D721Med (cell line): ENCODE measurements at regions not wholly inside any gene's neighbourhood (a gene's known extent, or its start where the extent isn't known, plus 50 kb on each side); places are given as distances from the start of the nearest gene placed in this dataset.

ENCODE experiments used
- DNase-seq: peaks from one replicate; pipeline ENCODE4 v3.0.0; 2011; ENCODE audit warnings: low spot score; ENCODE audit not compliant: insufficient read length
- FAIRE-seq: peaks from 2 replicates; lab custom pipeline; 2011; peaks lifted over from hg19 to GRCh38; lab: Jason Lieb, UNC
- TF ChIP-seq, protein P1 (sequence below): IDR thresholded peaks from 2 replicates; pipeline ENCODE4 v1.5.1; 2012; ENCODE audit warnings: mild to moderate bottlenecking, control low read depth; ENCODE audit not compliant: insufficient read depth; ENCODE audit errors: missing control alignments

DNA sequence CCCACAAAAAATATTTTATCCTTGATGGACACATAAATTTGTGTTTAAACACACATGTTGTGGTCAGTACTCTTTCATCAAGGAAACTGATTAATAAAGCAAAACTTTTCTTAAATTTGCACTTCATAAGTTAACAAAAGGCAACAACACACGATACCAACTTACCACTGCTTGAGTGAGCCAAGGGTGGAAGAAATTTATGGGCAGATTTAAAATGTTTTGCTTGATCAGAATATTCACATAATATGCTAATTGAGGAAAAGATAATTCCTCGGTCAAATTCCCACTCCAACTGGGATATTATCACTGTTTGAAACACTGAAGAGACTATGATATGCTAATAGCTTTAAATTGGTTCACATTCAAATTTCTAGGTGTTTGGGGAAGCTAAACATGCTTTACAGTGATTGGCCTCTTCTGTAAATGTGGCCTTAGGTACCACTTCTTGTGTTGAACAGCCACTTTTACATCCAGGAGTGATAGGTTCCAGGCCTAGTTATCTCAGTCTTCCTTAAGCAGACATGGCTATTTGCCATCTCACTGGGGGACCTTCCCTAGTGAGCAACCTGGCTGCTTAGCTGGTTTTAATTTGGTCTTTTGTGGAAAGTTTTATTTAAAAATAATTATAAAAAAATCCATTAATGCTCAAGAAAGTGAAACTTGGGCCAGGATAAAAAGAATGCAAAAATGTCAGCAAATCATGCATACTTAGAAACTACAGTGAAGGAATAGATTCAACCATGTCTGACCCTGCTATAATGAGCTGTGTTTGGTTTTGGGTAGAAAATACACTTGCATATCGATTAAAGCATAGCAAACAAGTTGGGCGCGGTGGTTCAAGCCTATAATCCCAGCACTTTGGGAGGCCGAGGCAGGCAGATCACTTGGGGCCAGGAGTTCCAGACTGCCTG is 221.2 kb upstream of the MAP3K7 start:
- TF ChIP-seq, protein P1, sequence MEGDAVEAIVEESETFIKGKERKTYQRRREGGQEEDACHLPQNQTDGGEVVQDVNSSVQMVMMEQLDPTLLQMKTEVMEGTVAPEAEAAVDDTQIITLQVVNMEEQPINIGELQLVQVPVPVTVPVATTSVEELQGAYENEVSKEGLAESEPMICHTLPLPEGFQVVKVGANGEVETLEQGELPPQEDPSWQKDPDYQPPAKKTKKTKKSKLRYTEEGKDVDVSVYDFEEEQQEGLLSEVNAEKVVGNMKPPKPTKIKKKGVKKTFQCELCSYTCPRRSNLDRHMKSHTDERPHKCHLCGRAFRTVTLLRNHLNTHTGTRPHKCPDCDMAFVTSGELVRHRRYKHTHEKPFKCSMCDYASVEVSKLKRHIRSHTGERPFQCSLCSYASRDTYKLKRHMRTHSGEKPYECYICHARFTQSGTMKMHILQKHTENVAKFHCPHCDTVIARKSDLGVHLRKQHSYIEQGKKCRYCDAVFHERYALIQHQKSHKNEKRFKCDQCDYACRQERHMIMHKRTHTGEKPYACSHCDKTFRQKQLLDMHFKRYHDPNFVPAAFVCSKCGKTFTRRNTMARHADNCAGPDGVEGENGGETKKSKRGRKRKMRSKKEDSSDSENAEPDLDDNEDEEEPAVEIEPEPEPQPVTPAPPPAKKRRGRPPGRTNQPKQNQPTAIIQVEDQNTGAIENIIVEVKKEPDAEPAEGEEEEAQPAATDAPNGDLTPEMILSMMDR, result no peak
- no peak for FAIRE-seq

DNA sequence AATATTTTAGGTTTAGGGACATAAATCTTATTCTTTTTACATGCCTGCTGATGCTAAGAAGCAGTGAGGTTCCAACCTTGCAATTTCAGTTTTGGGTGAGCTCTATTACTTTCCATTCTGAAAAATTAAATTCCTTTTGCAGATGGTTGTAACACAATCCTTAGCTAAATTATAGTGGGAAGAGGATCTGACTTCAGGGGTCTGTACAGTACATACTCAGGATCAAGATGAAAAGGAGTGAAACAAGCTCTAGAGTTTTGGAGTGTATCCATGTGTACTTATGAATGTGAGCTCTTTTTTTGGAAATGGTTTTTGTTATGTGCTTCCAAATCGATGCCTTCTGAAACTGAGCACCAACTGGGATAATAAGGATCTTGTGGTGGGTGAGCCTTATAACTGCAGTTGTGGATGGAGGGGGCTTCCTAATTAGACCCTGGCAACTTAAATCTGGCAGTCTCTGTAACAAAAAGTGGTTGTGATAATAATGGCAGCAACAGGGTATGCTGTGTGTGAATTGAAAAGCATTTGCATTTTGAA is 218.8 kb upstream of the MAP3K7 start:
- no peak for FAIRE-seq
- TF ChIP-seq, protein P1, result no peak

More for the DNA sequence above, 221.2 kb upstream of the MAP3K7 start:
- DNase-seq, result no peak

DNA sequence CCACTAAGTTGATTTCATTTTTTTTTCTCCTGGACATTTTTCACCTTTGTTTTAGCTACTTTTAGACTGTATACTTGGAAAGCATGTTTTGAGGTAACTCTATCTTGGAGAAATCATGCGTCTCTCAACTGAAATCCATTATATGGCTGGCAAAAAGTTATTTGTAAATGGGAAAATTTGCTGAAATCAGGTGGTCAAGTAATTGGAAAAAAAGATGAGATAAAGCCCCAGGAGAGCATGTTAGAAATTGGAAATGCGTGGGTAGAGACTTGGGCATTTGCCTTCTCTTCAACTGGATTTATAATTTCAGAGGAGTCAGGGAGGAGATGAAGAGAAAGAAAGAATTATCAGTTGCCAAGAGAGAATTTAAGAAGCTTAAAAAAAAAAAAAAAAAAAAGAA is 217.1 kb upstream of the MAP3K7 start:
- TF ChIP-seq, protein P1, result no peak
- FAIRE-seq, result no peak
- no peak for DNase-seq

More for the DNA sequence above, 218.8 kb upstream of the MAP3K7 start:
- DNase-seq, result no peak

DNA sequence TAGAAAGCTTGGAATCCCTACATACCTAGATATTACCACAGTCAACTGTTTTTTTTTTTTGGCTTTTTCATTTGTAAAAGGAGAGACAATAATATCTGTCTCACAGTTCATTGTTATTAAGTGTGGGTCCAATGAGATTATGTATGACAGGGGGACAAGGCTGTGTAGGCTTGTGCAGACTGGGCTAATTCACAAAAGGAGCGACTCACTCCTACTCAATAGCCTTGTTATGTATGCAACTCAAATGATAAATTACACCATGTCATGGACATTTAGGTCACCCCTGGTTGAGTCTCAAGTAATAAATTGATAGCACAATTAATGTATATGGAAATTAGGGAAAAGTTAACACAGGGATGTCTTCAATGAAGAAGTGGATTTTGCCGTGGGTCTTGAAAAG is 208.2 kb upstream of the MAP3K7 start:
- DNase-seq (no peak), FAIRE-seq (no peak)
- TF ChIP-seq, protein P1, result no peak

DNA sequence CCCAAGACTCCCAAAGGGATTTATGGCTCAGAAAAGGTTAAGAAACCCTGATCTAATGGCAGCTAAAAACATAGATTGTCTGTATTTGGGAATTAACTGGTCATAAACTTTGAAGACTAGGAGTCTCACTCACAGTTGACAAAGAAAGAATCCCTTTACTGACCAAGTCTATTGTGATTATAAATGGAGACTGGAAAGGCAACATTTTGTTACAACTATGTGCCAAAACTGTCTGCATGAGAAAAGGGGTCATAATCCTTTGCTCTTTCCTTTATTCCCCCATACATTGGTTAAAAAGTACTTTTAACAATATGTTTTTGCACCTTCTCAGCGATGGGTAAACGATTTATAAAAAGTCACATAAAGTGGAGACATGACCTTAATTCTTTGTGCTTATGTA is 206.9 kb upstream of the MAP3K7 start:
- DNase-seq, result no peak
- TF ChIP-seq, protein P1, result no peak
- no peak for FAIRE-seq

DNA sequence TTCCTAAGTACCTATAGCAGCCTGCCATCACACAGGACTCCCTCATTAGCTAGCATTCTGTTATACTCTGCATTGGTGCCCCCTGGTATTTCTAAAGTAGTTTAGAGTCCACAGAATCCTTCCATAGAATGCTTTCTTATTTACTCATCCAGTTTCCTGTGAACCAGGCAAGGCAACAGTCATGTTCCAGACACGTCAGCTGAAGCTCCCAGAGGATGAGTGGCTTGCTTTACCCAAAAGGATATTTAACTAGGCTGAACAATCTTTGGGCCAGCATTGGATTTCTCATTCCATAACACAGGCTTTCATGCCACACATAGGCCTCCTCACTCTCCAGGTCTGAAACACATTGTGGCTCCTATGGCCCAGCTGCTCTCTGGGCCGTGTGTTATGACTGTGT is 203.8 kb upstream of the MAP3K7 start:
- DNase-seq (no peak), FAIRE-seq (no peak)
- TF ChIP-seq, protein P1, result no peak

DNA sequence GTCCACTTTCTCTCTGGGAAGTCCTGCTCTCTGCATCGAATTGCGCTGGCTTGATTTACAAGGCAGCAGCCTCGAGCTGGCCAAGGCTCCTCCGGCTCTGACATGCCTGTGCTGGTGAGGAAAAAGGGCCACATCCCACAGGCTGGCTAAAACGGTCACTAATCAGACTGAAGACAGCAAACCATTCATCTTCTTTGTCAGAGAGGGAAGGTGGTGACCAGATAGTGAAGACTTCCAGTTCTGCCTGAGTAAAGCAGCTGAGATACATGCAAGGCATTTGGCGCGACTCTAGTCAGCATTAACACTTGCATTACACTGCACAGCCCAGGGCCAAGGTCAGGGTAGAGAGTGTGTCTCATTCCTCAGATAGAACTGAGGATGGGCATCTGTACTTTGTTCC is 203.2 kb upstream of the MAP3K7 start:
- DNase-seq, result no peak
- FAIRE-seq, result no peak
- TF ChIP-seq, protein P1, result no peak
